IMR-90 (cell line): ENCODE measurements at regions not wholly inside any gene's neighbourhood (a gene's known extent, or its start where the extent isn't known, plus 50 kb on each side); places are given as distances from the start of the nearest gene placed in this dataset.

ENCODE experiments used
- ATAC-seq: fragments of 200-7000 bp; cut with Tn5 transposase; 2 replicates; pipeline ENCODE4 v1.9.1; 2020; ENCODE audit warnings: low read depth, mild to moderate bottlenecking, moderate library complexity
- BruUV-seq: library from RNA; stranded (reverse); fragments of 400-500 nt; replicated peaks from 2 replicates; lab custom pipeline; 2021; lab: Mats Ljungman, UMichigan
- CTCF ChIA-PET: fragments of 300-600 bp; formaldehyde crosslinking; extraction: SDS; loops from one replicate; lab custom pipeline; 2021; ENCODE audit warnings: antibody characterized with exemption; lab: Yijun Ruan, JAX
- POLR2A ChIA-PET: fragments of 300-600 bp; sonication (Branson Sonifier 250); formaldehyde crosslinking; loops from one replicate; lab custom pipeline; 2022; ENCODE audit warnings: antibody characterized with exemption; ENCODE audit not compliant: unreplicated experiment; lab: Charles Lee
- DNase-seq: peaks from one replicate; pipeline ENCODE4 v3.0.0; 2013
- H2AFZ ChIP-seq: replicated peaks from 2 replicates; pipeline ENCODE3; 2013; ENCODE audit warnings: low read length, mild to moderate bottlenecking; ENCODE audit not compliant: poor library complexity
- H2AK5ac ChIP-seq: 2 replicates; pipeline ENCODE4 v1.6.1; 2013; ENCODE audit warnings: low read depth, low read length, inconsistent platforms
- H2AK9ac ChIP-seq: replicated peaks from 2 replicates; pipeline ENCODE3; 2013; ENCODE audit warnings: mild to moderate bottlenecking, low read depth, low read length, moderate library complexity; ENCODE audit not compliant: poor library complexity
- H2BK120ac ChIP-seq: 2 replicates; pipeline ENCODE4 v1.6.1; 2013; ENCODE audit warnings: low read depth, low read length, inconsistent platforms
- H2BK15ac ChIP-seq: 3 replicates; pipeline ENCODE4 v1.6.1; 2013; ENCODE audit warnings: low read depth, low read length, inconsistent platforms
- H2BK20ac ChIP-seq: 2 replicates; pipeline ENCODE4 v1.6.1; 2013; ENCODE audit warnings: low read depth, mild to moderate bottlenecking, inconsistent platforms, low read length, moderate library complexity
- H2BK5ac ChIP-seq: 2 replicates; pipeline ENCODE4 v1.6.1; 2013; ENCODE audit warnings: mild to moderate bottlenecking, low read depth, low read length, inconsistent platforms; ENCODE audit not compliant: poor library complexity, severe bottlenecking
- H3K14ac ChIP-seq: replicated peaks from 2 replicates; pipeline ENCODE4 v1.6.1; 2013; ENCODE audit warnings: low read depth, low read length, inconsistent platforms
- H3K18ac ChIP-seq: 2 replicates; pipeline ENCODE4 v1.6.1; 2013; ENCODE audit warnings: low read depth, low read length, control low read depth
- H3K23ac ChIP-seq: 2 replicates; pipeline ENCODE4 v1.6.1; 2013; ENCODE audit warnings: low read depth, low read length, inconsistent platforms
- H3K27ac ChIP-seq: 2 replicates; pipeline ENCODE4 v1.5.1; 2013; ENCODE audit warnings: mild to moderate bottlenecking, control low read depth, low read length; ENCODE audit not compliant: insufficient read depth
- H3K27me3 ChIP-seq: 2 replicates; pipeline ENCODE4 v1.6.1; 2013; ENCODE audit warnings: low read length; ENCODE audit not compliant: control insufficient read depth, insufficient read depth
- H3K36me3 ChIP-seq: 2 replicates; pipeline ENCODE4 v1.6.1; 2013; ENCODE audit warnings: low read length, mixed read lengths; ENCODE audit not compliant: control insufficient read depth, insufficient read depth
- H3K4ac ChIP-seq: 2 replicates; pipeline ENCODE4 v1.6.1; 2013; ENCODE audit warnings: low read depth, low read length, inconsistent platforms
- H3K4me1 ChIP-seq: 2 replicates; pipeline ENCODE4 v1.6.1; 2013; ENCODE audit warnings: low read length, mixed read lengths; ENCODE audit not compliant: control insufficient read depth, insufficient read depth
- H3K4me2 ChIP-seq: 2 replicates; pipeline ENCODE4 v1.6.1; 2013; ENCODE audit warnings: low read depth, mild to moderate bottlenecking, control low read depth, low read length, moderate library complexity
- H3K4me3 ChIP-seq: 2 replicates; pipeline ENCODE4 v1.5.1; 2013; ENCODE audit warnings: low read depth, mild to moderate bottlenecking, control low read depth, low read length, moderate library complexity; ENCODE audit not compliant: insufficient read depth
- H3K56ac ChIP-seq: 2 replicates; pipeline ENCODE4 v1.6.1; 2013; ENCODE audit warnings: low read length, inconsistent platforms; ENCODE audit not compliant: insufficient read depth; ENCODE audit errors: extremely low read depth
- H3K79me1 ChIP-seq, 2 experiments: 2 replicates each; pipeline ENCODE4 v1.6.1; 2013; ENCODE audit warnings: low read length in 2 of 2, inconsistent platforms in 1 of 2, low read depth in 1 of 2
- H3K9ac ChIP-seq: 2 replicates; pipeline ENCODE4 v1.6.1; 2013; ENCODE audit warnings: low read depth, low read length, control low read depth
- H3K9me1 ChIP-seq: 2 replicates; pipeline ENCODE4 v1.6.1; 2013; ENCODE audit warnings: low read length, inconsistent platforms; ENCODE audit not compliant: insufficient read depth
- H3K9me3 ChIP-seq: 2 replicates; pipeline ENCODE4 v1.6.1; 2013; ENCODE audit warnings: low read length; ENCODE audit not compliant: control insufficient read depth, insufficient read depth
- H4K20me1 ChIP-seq: 2 replicates; pipeline ENCODE4 v1.6.1; 2013; ENCODE audit warnings: low read length, inconsistent platforms; ENCODE audit not compliant: insufficient read depth
- H4K5ac ChIP-seq: 2 replicates; pipeline ENCODE4 v1.6.1; 2013; ENCODE audit warnings: mild to moderate bottlenecking, low read depth, low read length, control low read depth
- H4K8ac ChIP-seq, 2 experiments: 2 replicates each; pipeline ENCODE4 v1.6.1; 2013; ENCODE audit warnings: low read depth in 2 of 2, low read length in 2 of 2, control low read depth in 1 of 2, inconsistent platforms in 1 of 2
- H4K91ac ChIP-seq: 2 replicates; pipeline ENCODE4 v1.6.1; 2013; ENCODE audit warnings: low read depth, low read length, inconsistent platforms; ENCODE audit not compliant: insufficient read depth
- BHLHE40 ChIP-seq: fragments of 150-350 bp; IDR thresholded peaks from 2 replicates; pipeline ENCODE4 v1.6.1; 2016; ENCODE audit warnings: mild to moderate bottlenecking, low read depth, low read length
- CEBPB ChIP-seq: IDR thresholded peaks from 2 replicates; pipeline ENCODE4 v1.6.1; 2012; ENCODE audit warnings: low read depth, low read length, improper control_type of control experiment
- CHD1 ChIP-seq: IDR thresholded peaks from 2 replicates; pipeline ENCODE4 v1.6.1; 2012; ENCODE audit warnings: low read depth, low read length, improper control_type of control experiment
- FOS ChIP-seq: fragments of 150-350 bp; IDR thresholded peaks from 2 replicates; pipeline ENCODE4 v1.6.1; 2016; ENCODE audit warnings: low read depth, low read length
- MAFK ChIP-seq: IDR thresholded peaks from 2 replicates; pipeline ENCODE4 v1.6.1; 2012; ENCODE audit warnings: low read depth, low read length, improper control_type of control experiment
- MAZ ChIP-seq: IDR thresholded peaks from 2 replicates; pipeline ENCODE4 v1.6.1; 2012; ENCODE audit warnings: low read depth, mild to moderate bottlenecking, low read length, improper control_type of control experiment, moderate library complexity, borderline replicate concordance
- MXI1 ChIP-seq: IDR thresholded peaks from 2 replicates; pipeline ENCODE4 v1.6.1; 2012; ENCODE audit warnings: low read depth, mild to moderate bottlenecking, low read length, moderate library complexity, borderline replicate concordance
- NFE2L2 ChIP-seq: fragments of 150-350 bp; IDR thresholded peaks from 2 replicates; pipeline ENCODE4 v1.6.1; 2016; ENCODE audit warnings: low read depth, mild to moderate bottlenecking, low read length
- POLR2A ChIP-seq: IDR thresholded peaks from 2 replicates; pipeline ENCODE4 v1.6.1; 2012; ENCODE audit warnings: mild to moderate bottlenecking, low read depth, low read length
- RAD21 ChIP-seq: IDR thresholded peaks from 2 replicates; pipeline ENCODE4 v1.6.1; 2012; ENCODE audit warnings: low read length, improper control_type of control experiment
- RCOR1 ChIP-seq: IDR thresholded peaks from 2 replicates; pipeline ENCODE4 v1.6.1; 2012; ENCODE audit warnings: mild to moderate bottlenecking, low read length, improper control_type of control experiment; ENCODE audit not compliant: insufficient replicate concordance
- RFX5 ChIP-seq: IDR thresholded peaks from 2 replicates; pipeline ENCODE4 v1.8.0; 2012; ENCODE audit warnings: low read depth, mild to moderate bottlenecking, low read length, moderate library complexity
- SMC3 ChIP-seq: fragments of 150-350 bp; IDR thresholded peaks from 2 replicates; pipeline ENCODE4 v1.6.1; 2016; ENCODE audit warnings: low read depth, mild to moderate bottlenecking, antibody characterized with exemption, low read length, moderate library complexity
- WGBS, 2 experiments: methylation state at CpG; one replicate each; pipeline versions ENCODE4 v1.1.5 to v1.1.7; 2013; ENCODE audit warnings: missing lambda C conversion rate in 2 of 2; ENCODE audit not compliant: insufficient read length in 1 of 2; ENCODE audit errors: extremely low coverage in 2 of 2; 5-methylcytosine and 5-hydroxymethylcytosine counted together
- dilution Hi-C: fragments of 300-500 bp; cut with HindIII; formaldehyde crosslinking; loops from one replicate; pipeline ENCODE4 v1.14.3; 2018; ENCODE audit warnings: low sequenced_read_pairs; ENCODE audit not compliant: unreplicated experiment
- in situ Hi-C: fragments of 300-500 bp; cut with MboI; formaldehyde crosslinking; loops from 3 replicates; pipeline ENCODE4 v1.14.3; 2019; ENCODE audit warnings: low sequenced_read_pairs, inconsistent platforms, mixed read lengths
- intact Hi-C: fragments of 100-400 bp; cut with micrococcal nuclease; formaldehyde crosslinking; loops from 2 replicates; pipeline ENCODE4 v1.10.0; 2022
- TF ChIP-seq, protein P1 (sequence below): conservative IDR thresholded peaks from 2 replicates; pipeline ENCODE4 v1.5.1; 2012; ENCODE audit warnings: mild to moderate bottlenecking, low read depth, low read length, improper control_type of control experiment
- TF ChIP-seq, protein P2 (sequence below): fragments of 150-350 bp; IDR thresholded peaks from 2 replicates; pipeline ENCODE4 v1.6.1; 2016; ENCODE audit warnings: low read depth, mild to moderate bottlenecking, low read length, moderate library complexity, borderline replicate concordance
- TF ChIP-seq, protein P3 (sequence below): fragments of 150-350 bp; IDR thresholded peaks from 2 replicates; pipeline ENCODE4 v1.6.1; 2017; ENCODE audit warnings: mild to moderate bottlenecking, antibody characterized with exemption, low read length, low read depth

DNA sequence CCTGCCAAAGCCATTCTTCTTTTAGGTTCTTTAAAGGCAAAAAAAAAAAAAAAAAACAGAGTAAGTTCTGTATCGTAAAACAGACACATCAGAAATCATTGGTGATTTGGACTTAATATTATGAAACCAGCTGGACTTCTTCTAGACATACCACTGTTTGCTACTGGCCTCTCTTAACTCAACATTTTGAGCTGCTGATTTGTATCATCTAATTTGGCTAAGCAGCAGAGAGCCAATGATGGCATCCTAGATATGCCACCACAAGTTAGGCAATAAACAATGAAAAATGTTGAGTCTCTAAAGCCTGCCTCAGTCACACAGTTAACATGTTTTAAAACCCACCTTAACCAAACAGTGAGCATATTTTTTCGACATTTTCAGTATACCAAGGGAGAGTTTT, 1034.3 kb upstream of the NXPH2 start:
- H3K9me1 ChIP-seq: no peaks in the 10 kb centered on the region
- no peak overlapping the region for H3K56ac ChIP-seq
- in situ Hi-C loops (no loop called here), intact Hi-C loops (no loop called here), dilution Hi-C loops (no loop called here)
- no peak overlapping the region for H2AK9ac ChIP-seq
- H3K79me1 ChIP-seq: no peaks in the 10 kb centered on the region
- DNase-seq (no peak), ATAC-seq (no peak)
- H3K36me3 ChIP-seq: no peaks in the 10 kb centered on the region
- H3K27ac ChIP-seq: no peak overlapping the region
- H3K4ac ChIP-seq: no peak overlapping the region
- no peaks in the 10 kb centered on the region for H3K27me3 ChIP-seq
- no peak overlapping the region for H3K14ac ChIP-seq
- H4K91ac ChIP-seq: no peak overlapping the region
- H2BK120ac ChIP-seq: no peak overlapping the region
- H3K23ac ChIP-seq: no peak overlapping the region
- no peak overlapping the region for H2AK5ac ChIP-seq
- H4K5ac ChIP-seq: no peak overlapping the region
- H4K8ac ChIP-seq: no peak overlapping the region
- H3K9ac ChIP-seq: no peak overlapping the region
- no peak overlapping the region for H2BK5ac ChIP-seq
- no peak overlapping the region for H3K4me3 ChIP-seq
- no TSS peak for BruUV-seq
- H2BK15ac ChIP-seq: no peak overlapping the region
- POLR2A ChIA-PET: no interaction called here
- 0 out of 2 replicates have a peak, but pooled peaks cover 2% of the 10 kb centered on the region for H3K9me3 ChIP-seq
- no peak overlapping the region for H3K18ac ChIP-seq
- H2AFZ ChIP-seq: no peak overlapping the region
- H3K4me2 ChIP-seq: no peak overlapping the region
- H2BK20ac ChIP-seq: no peak overlapping the region
- no CpG with 5 or more reads among the region's 2 CpGs for WGBS, 2 experiments
- no peaks in the 10 kb centered on the region for H3K4me1 ChIP-seq
- no peaks in the 10 kb centered on the region for H4K20me1 ChIP-seq
- no peak for TF ChIP-seq FOS
- no peak for TF ChIP-seq CHD1
- TF ChIP-seq CEBPB: no peak
- no peak for TF ChIP-seq RFX5
- TF ChIP-seq MXI1: no peak
- no peak for TF ChIP-seq SMC3
- no peak for TF ChIP-seq RCOR1
- TF ChIP-seq POLR2A: no peak
- TF ChIP-seq, protein P1, sequence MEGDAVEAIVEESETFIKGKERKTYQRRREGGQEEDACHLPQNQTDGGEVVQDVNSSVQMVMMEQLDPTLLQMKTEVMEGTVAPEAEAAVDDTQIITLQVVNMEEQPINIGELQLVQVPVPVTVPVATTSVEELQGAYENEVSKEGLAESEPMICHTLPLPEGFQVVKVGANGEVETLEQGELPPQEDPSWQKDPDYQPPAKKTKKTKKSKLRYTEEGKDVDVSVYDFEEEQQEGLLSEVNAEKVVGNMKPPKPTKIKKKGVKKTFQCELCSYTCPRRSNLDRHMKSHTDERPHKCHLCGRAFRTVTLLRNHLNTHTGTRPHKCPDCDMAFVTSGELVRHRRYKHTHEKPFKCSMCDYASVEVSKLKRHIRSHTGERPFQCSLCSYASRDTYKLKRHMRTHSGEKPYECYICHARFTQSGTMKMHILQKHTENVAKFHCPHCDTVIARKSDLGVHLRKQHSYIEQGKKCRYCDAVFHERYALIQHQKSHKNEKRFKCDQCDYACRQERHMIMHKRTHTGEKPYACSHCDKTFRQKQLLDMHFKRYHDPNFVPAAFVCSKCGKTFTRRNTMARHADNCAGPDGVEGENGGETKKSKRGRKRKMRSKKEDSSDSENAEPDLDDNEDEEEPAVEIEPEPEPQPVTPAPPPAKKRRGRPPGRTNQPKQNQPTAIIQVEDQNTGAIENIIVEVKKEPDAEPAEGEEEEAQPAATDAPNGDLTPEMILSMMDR: no peak
- no peak for TF ChIP-seq RAD21
- TF ChIP-seq, protein P2, sequence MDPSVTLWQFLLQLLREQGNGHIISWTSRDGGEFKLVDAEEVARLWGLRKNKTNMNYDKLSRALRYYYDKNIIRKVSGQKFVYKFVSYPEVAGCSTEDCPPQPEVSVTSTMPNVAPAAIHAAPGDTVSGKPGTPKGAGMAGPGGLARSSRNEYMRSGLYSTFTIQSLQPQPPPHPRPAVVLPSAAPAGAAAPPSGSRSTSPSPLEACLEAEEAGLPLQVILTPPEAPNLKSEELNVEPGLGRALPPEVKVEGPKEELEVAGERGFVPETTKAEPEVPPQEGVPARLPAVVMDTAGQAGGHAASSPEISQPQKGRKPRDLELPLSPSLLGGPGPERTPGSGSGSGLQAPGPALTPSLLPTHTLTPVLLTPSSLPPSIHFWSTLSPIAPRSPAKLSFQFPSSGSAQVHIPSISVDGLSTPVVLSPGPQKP: no peak
- TF ChIP-seq MAFK: no peak
- no peak for TF ChIP-seq MAZ
- no peak for TF ChIP-seq NFE2L2
- no peak for TF ChIP-seq BHLHE40
- TF ChIP-seq, protein P3, sequence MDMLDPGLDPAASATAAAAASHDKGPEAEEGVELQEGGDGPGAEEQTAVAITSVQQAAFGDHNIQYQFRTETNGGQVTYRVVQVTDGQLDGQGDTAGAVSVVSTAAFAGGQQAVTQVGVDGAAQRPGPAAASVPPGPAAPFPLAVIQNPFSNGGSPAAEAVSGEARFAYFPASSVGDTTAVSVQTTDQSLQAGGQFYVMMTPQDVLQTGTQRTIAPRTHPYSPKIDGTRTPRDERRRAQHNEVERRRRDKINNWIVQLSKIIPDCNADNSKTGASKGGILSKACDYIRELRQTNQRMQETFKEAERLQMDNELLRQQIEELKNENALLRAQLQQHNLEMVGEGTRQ: no peak
- CTCF ChIA-PET: no interaction called here
